ENCODE measurements at regions not wholly inside any gene's neighbourhood (a gene's known extent, or its start where the extent isn't known, plus 50 kb on each side); places are given as distances from the start of the nearest gene placed in this dataset.

DNA sequence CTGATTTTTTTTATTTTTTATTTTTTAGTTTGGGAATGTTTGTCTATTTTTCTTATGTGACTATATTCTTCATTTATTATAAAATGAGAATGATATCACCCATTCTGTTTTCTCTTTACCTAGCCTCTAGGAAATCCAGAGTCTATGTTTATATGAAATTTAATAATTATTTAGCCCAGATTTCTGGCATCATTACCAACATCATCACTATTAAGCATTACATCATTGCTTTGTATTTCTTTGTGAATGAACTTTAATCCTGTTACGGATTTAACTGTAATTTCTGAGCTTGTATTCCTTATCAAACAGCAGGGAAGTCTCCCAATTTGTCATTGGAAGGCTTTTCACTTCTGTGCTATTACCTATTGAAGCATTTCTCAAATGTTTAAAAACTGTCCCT lies 72.7 kb upstream of the NOX3 start:
- no peak overlapping the region for H3K4me3 ChIP-seq (ENCODE audit: low read depth, low read length)
- TF ChIP-seq, protein P1, sequence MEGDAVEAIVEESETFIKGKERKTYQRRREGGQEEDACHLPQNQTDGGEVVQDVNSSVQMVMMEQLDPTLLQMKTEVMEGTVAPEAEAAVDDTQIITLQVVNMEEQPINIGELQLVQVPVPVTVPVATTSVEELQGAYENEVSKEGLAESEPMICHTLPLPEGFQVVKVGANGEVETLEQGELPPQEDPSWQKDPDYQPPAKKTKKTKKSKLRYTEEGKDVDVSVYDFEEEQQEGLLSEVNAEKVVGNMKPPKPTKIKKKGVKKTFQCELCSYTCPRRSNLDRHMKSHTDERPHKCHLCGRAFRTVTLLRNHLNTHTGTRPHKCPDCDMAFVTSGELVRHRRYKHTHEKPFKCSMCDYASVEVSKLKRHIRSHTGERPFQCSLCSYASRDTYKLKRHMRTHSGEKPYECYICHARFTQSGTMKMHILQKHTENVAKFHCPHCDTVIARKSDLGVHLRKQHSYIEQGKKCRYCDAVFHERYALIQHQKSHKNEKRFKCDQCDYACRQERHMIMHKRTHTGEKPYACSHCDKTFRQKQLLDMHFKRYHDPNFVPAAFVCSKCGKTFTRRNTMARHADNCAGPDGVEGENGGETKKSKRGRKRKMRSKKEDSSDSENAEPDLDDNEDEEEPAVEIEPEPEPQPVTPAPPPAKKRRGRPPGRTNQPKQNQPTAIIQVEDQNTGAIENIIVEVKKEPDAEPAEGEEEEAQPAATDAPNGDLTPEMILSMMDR (IDR thresholded peaks at IDR 0.05; ENCODE audit: borderline replicate concordance, insufficient read depth, low read depth, low read length) = no peak

DNA sequence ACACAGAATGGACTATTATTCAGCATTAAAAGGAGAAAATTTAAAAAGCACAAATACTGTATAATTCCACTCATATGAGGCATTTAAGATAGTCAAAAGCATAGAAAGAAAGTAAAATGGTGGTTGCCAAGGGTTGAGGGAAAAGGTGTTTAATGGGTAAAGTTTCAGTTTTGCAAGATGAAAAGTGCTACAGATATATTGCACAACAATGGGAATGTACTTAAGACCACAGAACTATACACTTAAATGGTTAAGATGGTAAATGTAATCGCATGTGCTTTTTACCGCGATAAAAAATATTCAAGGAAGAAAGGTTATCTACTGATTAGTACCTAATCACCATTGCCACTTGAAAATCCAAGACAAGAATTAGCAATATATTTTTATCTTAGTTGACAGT lies 71.8 kb upstream of the NOX3 start:
- TF ChIP-seq, protein P1 (IDR thresholded peaks at IDR 0.05; ENCODE audit: borderline replicate concordance, insufficient read depth, low read depth, low read length) = no peak
- no peak overlapping the region for H3K4me3 ChIP-seq (ENCODE audit: low read depth, low read length)

DNA sequence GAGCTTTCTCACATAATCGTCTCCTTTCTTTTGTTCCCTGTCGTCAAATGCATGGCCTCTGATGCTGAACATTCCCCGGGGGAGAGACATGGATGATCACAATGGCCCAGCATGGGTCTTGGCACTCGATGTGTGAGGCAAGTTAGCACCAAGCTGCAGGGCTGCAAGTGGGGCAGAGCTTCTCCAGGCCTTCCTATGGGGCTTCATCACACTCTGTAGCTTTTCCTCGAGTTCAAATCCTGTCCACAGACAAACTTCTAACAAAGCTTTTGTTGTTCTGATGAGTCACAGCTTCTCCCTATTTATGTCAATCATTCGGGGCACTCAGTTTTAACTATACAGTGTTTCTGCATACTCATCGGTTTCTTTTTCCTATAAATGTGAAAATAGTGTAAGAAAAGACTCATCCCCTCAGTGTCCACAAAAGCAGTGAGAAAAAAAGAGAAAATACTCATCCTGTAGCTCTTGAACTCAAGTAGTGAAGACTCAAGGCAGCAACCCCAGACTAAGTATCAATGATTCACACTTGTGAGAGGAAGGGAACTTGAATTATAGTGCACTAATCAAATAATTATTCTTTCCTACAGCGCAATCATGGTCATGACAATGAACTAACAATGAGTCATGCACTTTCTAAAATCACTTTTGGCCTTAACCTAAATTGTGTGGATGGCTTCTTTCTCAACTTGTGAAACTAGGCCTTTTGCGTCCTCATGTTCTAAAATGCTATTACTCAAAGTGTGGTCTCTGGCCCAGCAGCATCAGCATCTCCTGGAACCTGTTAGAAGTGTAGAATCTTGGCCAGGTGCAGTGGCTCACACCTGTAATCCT lies 68.4 kb upstream of the NOX3 start:
- TF ChIP-seq, protein P1 (IDR thresholded peaks at IDR 0.05; ENCODE audit: borderline replicate concordance, insufficient read depth, low read depth, low read length) = no peak
- no peak overlapping the region for H3K4me3 ChIP-seq (ENCODE audit: low read depth, low read length)

DNA sequence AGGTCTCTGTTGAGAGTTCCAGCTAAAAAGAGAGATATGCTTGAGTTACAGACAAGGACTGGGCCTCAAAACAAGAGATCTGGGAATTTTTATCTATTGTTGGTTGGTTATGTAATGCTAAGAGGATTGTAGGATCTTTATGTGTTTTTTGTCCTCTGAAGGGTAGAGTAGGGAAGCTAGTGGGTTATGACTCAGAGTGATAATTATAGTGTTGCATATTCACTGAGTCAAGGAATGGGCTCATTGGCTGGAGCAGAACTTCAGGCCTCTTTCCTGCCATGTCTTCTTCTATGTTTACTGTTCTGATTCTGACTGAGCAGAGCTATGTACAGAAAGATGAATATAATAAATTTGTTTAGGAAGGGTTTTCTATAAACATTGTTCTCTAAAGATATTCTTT lies 66.1 kb upstream of the NOX3 start:
- TF ChIP-seq, protein P1 (IDR thresholded peaks at IDR 0.05; ENCODE audit: borderline replicate concordance, insufficient read depth, low read depth, low read length) = no peak
- H3K4me3 ChIP-seq (ENCODE audit: low read depth, low read length) = no peak overlapping the region

DNA sequence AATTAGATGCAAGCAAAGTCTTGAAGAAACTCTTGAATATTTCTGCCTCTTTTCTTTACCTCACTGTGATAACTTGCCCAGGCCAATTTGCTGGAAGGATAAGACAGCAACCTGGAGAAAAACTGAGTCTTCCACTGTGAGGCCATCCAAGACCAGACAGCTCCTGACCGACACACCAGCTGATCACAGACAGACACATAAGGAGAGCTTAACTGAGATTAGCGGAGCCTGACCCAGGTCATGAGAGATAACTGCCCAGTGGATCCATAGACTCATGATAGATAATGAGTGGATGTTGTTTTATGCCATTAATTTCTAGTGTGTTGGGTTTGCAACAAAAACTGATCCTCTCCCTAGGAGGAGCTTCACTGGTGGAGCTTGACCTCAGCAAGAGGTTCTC lies 64.4 kb upstream of the NOX3 start:
- no peak overlapping the region for H3K4me3 ChIP-seq (ENCODE audit: low read depth, low read length)
- TF ChIP-seq, protein P1 (IDR thresholded peaks at IDR 0.05; ENCODE audit: borderline replicate concordance, insufficient read depth, low read depth, low read length) = no peak

DNA sequence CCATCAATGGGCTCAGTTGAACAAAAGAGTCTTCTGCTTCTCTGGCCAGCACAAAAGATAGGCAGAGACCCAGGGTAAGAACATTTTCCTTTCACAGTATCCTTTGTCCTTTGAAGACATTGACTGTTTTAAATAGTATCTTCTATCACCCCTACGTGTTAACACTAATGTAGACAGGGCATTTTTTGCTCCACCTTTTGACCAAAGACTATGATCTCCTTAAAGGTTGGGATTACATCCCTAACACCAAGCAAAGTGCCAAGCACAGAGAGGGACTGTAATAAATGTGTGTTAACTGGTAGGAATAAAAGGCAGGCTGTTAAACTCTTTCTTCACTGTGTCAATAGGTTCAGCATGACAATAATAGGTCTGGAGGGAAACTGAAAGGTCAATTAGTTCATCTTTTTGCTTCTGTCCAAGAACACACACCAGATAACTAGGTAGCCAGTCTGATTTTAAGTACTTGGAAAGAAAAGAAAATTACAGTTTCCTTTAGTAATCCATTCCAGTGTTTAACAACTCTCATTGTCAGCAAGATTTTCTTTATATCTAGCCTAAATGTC lies 63.6 kb upstream of the NOX3 start:
- TF ChIP-seq, protein P1 (IDR thresholded peaks at IDR 0.05; ENCODE audit: borderline replicate concordance, insufficient read depth, low read depth, low read length) = no peak
- H3K4me3 ChIP-seq (ENCODE audit: low read depth, low read length) = no peak overlapping the region

DNA sequence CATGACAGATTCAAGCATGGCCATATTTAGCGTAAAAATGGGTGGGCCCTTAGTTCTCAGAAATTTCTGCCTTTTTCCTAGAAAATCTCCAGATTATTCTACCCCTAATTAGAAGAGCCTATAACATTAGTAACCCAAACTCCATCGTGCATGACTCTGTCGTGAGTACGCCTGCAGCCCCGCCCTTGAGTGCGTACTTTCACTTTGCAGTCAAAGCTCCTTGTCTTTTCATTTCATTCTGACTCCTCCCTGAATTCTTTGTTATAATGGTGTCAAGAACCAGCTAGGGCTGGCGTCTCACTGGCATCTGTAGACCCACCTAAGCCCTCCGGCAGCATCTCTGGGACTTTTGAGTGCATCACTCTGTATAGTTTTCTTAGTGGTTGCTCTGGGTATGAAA lies 61.7 kb upstream of the NOX3 start:
- TF ChIP-seq, protein P1 (IDR thresholded peaks at IDR 0.05; ENCODE audit: borderline replicate concordance, insufficient read depth, low read depth, low read length) = no peak
- H3K4me3 ChIP-seq (ENCODE audit: low read depth, low read length) = no peak overlapping the region
